SK-N-SH treated with all-trans-retinoic acid at 6 μM for 48 hours (cell line): ENCODE measurements at regions not wholly inside any gene's neighbourhood (a gene's known extent, or its start where the extent isn't known, plus 50 kb on each side); places are given as distances from the start of the nearest gene placed in this dataset.

Experiments
- RARB ChIP-seq: fragments of 250-450 bp; sonication (Bioruptor Pico); IDR thresholded peaks from 2 replicates; pipeline ENCODE4 v1.8.0; 2021; ENCODE audit warnings: mild to moderate bottlenecking, moderate library complexity
- TCF4 ChIP-seq: fragments of 250-450 bp; sonication (Bioruptor Pico); IDR thresholded peaks from 2 replicates; pipeline ENCODE4 v1.8.0; 2021; ENCODE audit warnings: mild to moderate bottlenecking, moderate library complexity, borderline replicate concordance
- TSHZ2 ChIP-seq: fragments of 250-450 bp; sonication (Bioruptor Pico); IDR thresholded peaks from 2 replicates; pipeline ENCODE4 v1.5.0; 2020; ENCODE audit warnings: mild to moderate bottlenecking, moderate library complexity
- ZC3H10 ChIP-seq: fragments of 250-450 bp; sonication (Bioruptor Pico); IDR thresholded peaks from 2 replicates; pipeline ENCODE4 v1.5.1; 2021; ENCODE audit warnings: mild to moderate bottlenecking, moderate library complexity
- ZFP3 ChIP-seq: fragments of 250-450 bp; sonication (Bioruptor Pico); IDR thresholded peaks from 2 replicates; pipeline ENCODE4 v1.5.0; 2020; ENCODE audit warnings: mild to moderate bottlenecking, moderate library complexity
- TF ChIP-seq, protein P1 (sequence below): fragments of 250-450 bp; sonication (Bioruptor Pico); IDR thresholded peaks from 2 replicates; pipeline ENCODE4 v1.5.1; 2020; ENCODE audit warnings: low read depth, mild to moderate bottlenecking, moderate library complexity
- TF ChIP-seq, protein P2 (sequence below): fragments of 250-450 bp; sonication (Bioruptor Pico); IDR thresholded peaks from 2 replicates; pipeline ENCODE4 v1.8.0; 2020; ENCODE audit warnings: mild to moderate bottlenecking, moderate library complexity, borderline replicate concordance

DNA sequence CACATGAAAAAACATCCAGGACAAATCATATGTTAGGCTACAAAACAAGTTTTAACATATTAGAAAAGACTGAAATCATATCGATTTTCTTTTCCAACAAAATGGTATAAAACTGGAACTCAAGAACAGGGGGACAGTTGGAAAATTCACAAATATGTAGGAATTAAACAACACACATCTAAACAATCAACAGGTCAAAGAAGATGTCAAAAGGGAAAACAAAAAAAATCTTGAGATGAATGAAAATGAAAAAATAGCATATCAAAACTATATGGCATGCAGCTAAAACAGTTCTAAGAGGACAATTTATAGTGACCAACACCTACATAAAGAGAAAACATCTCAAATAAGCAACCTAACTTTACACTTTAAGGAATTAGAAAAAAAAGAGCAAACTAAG, 585.3 kb downstream of the UQCRFS1 start:
- TF ChIP-seq TSHZ2 (CRISPR knock-in tag) (no peak), ZFP3 (no peak), RARB (CRISPR knock-in tag) (no peak), TCF4 (CRISPR knock-in tag) (no peak), ZC3H10 (CRISPR knock-in tag) (no peak)
- TF ChIP-seq, protein P1, sequence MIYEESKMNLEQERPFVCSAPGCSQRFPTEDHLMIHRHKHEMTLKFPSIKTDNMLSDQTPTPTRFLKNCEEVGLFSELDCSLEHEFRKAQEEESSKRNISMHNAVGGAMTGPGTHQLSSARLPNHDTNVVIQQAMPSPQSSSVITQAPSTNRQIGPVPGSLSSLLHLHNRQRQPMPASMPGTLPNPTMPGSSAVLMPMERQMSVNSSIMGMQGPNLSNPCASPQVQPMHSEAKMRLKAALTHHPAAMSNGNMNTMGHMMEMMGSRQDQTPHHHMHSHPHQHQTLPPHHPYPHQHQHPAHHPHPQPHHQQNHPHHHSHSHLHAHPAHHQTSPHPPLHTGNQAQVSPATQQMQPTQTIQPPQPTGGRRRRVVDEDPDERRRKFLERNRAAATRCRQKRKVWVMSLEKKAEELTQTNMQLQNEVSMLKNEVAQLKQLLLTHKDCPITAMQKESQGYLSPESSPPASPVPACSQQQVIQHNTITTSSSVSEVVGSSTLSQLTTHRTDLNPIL (CRISPR knock-in tag) = no peak
- TF ChIP-seq, protein P2, sequence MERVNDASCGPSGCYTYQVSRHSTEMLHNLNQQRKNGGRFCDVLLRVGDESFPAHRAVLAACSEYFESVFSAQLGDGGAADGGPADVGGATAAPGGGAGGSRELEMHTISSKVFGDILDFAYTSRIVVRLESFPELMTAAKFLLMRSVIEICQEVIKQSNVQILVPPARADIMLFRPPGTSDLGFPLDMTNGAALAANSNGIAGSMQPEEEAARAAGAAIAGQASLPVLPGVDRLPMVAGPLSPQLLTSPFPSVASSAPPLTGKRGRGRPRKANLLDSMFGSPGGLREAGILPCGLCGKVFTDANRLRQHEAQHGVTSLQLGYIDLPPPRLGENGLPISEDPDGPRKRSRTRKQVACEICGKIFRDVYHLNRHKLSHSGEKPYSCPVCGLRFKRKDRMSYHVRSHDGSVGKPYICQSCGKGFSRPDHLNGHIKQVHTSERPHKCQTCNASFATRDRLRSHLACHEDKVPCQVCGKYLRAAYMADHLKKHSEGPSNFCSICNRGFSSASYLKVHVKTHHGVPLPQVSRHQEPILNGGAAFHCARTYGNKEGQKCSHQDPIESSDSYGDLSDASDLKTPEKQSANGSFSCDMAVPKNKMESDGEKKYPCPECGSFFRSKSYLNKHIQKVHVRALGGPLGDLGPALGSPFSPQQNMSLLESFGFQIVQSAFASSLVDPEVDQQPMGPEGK (CRISPR knock-in tag) = no peak
